Loucy (cell line): ENCODE measurements at regions not wholly inside any gene's neighbourhood (a gene's known extent, or its start where the extent isn't known, plus 50 kb on each side); places are given as distances from the start of the nearest gene placed in this dataset.

Experiments
- H2AFZ ChIP-seq: fragments of 200-600 bp; sonication (generic); 2 replicates; pipeline ENCODE4 v1.6.0; 2016; ENCODE audit warnings: antibody characterized with exemption, mild to moderate bottlenecking, low read length, moderate library complexity
- H3F3A ChIP-seq: fragments of 200-600 bp; 2 replicates; pipeline ENCODE4 v1.6.0; 2016; ENCODE audit warnings: antibody characterized with exemption, low read depth, mild to moderate bottlenecking
- H3K27me3 ChIP-seq: fragments of 200-600 bp; sonication (generic); 2 replicates; pipeline ENCODE4 v1.6.1; 2014; ENCODE audit warnings: low read length, mild to moderate bottlenecking; ENCODE audit not compliant: insufficient read depth, poor library complexity, severe bottlenecking
- H3K36me3 ChIP-seq: fragments of 200-600 bp; sonication (generic); 2 replicates; pipeline ENCODE4 v1.6.1; 2016; ENCODE audit warnings: low read length; ENCODE audit not compliant: insufficient read depth
- H3K4me1 ChIP-seq: fragments of 200-600 bp; sonication (generic); 2 replicates; pipeline ENCODE4 v1.5.1; 2014; ENCODE audit warnings: low read length, mild to moderate bottlenecking; ENCODE audit not compliant: insufficient read depth, poor library complexity, severe bottlenecking
- H3K4me2 ChIP-seq: fragments of 200-600 bp; sonication (generic); 2 replicates; pipeline ENCODE4 v1.6.0; 2014; ENCODE audit warnings: antibody characterized with exemption, low read length, low read depth, mild to moderate bottlenecking; ENCODE audit not compliant: poor library complexity, severe bottlenecking
- H3K4me3 ChIP-seq: fragments of 200-600 bp; sonication (generic); 2 replicates; pipeline ENCODE4 v1.5.1; 2014; ENCODE audit warnings: low read length, mild to moderate bottlenecking, mixed read lengths; ENCODE audit not compliant: poor library complexity, severe bottlenecking
- H3K79me2 ChIP-seq: fragments of 200-600 bp; sonication (generic); 2 replicates; pipeline ENCODE4 v1.6.1; 2014; ENCODE audit warnings: low read length; ENCODE audit not compliant: insufficient read depth
- H3K9ac ChIP-seq: fragments of 200-600 bp; sonication (generic); 2 replicates; pipeline ENCODE4 v1.6.0; 2014; ENCODE audit warnings: mild to moderate bottlenecking, low read depth, low read length, moderate library complexity; ENCODE audit not compliant: poor library complexity, severe bottlenecking
- H3K9me2 ChIP-seq: fragments of 200-600 bp; sonication (generic); replicated peaks from 2 replicates; pipeline ENCODE4 v1.6.1; 2016; ENCODE audit warnings: low read depth, low read length, mixed read lengths
- H3K9me3 ChIP-seq: fragments of 200-600 bp; sonication (generic); 2 replicates; pipeline ENCODE4 v1.6.1; 2014; ENCODE audit warnings: mild to moderate bottlenecking, antibody characterized with exemption, low read length, low read depth; ENCODE audit not compliant: insufficient read depth
- H4K20me1 ChIP-seq: fragments of 200-600 bp; sonication (generic); 2 replicates; pipeline ENCODE4 v1.6.0; 2014; ENCODE audit warnings: antibody characterized with exemption, low read length, mild to moderate bottlenecking; ENCODE audit not compliant: insufficient read depth, poor library complexity, severe bottlenecking
- EZH2phosphoT487 ChIP-seq: fragments of 200-600 bp; IDR thresholded peaks from 2 replicates; pipeline ENCODE4 v1.6.1; 2018; ENCODE audit warnings: antibody characterized with exemption, mild to moderate bottlenecking, moderate library complexity, borderline replicate concordance
- TF ChIP-seq, protein P1 (sequence below): fragments of 200-600 bp; sonication (generic); conservative IDR thresholded peaks from 2 replicates; pipeline ENCODE4 v1.5.1; 2014; ENCODE audit warnings: mild to moderate bottlenecking, antibody characterized with exemption, low read length

- H4K20me1 ChIP-seq, result no peaks in the 10 kb centered on the region
- H3K4me1 ChIP-seq, result no peaks in the 10 kb centered on the region
- H3F3A ChIP-seq, result no peaks in the 10 kb centered on the region
- H3K4me3 ChIP-seq, result no peak overlapping the region
- no peak overlapping the region for H2AFZ ChIP-seq
- TF ChIP-seq EZH2phosphoT487, result no peak
- TF ChIP-seq, protein P1, sequence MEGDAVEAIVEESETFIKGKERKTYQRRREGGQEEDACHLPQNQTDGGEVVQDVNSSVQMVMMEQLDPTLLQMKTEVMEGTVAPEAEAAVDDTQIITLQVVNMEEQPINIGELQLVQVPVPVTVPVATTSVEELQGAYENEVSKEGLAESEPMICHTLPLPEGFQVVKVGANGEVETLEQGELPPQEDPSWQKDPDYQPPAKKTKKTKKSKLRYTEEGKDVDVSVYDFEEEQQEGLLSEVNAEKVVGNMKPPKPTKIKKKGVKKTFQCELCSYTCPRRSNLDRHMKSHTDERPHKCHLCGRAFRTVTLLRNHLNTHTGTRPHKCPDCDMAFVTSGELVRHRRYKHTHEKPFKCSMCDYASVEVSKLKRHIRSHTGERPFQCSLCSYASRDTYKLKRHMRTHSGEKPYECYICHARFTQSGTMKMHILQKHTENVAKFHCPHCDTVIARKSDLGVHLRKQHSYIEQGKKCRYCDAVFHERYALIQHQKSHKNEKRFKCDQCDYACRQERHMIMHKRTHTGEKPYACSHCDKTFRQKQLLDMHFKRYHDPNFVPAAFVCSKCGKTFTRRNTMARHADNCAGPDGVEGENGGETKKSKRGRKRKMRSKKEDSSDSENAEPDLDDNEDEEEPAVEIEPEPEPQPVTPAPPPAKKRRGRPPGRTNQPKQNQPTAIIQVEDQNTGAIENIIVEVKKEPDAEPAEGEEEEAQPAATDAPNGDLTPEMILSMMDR, result no peak
- no peak overlapping the region for H3K4me2 ChIP-seq
- no peaks in the 10 kb centered on the region for H3K9me2 ChIP-seq
- H3K9me3 ChIP-seq, result no peaks in the 10 kb centered on the region
- H3K27me3 ChIP-seq, result no peaks in the 10 kb centered on the region
- no peaks in the 10 kb centered on the region for H3K36me3 ChIP-seq
- H3K79me2 ChIP-seq, result no peaks in the 10 kb centered on the region
- no peak overlapping the region for H3K9ac ChIP-seq
Measured at GRCh38 chr2:147137711-147138110, 707.1 kb upstream of the ACVR2A start.

DNA sequence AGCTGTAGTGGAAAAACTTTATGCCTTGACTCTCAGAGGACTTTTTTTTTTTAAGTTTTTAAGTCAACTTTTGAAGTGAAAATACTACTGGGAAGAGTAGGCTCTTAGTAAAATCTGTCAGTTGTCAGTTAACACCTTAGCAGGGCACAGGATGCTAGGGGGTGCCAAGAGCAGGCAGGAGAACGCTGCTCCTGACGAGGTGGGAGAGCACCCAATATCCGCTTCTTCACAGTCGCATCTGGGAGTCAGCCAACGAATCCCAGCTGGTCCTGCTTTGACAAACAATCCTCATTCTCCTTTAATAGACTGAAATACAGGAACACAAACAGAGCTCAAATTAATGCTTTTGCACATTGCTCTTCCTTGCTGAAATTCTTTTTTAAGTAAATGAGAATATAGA lies 709.5 kb upstream of the ACVR2A start:
- no peak overlapping the region for H2AFZ ChIP-seq
- no peaks in the 10 kb centered on the region for H3K36me3 ChIP-seq
- H3K9me2 ChIP-seq, result no peaks in the 10 kb centered on the region
- H3K4me2 ChIP-seq, result no peak overlapping the region
- TF ChIP-seq, protein P1, result no peak
- no peak for TF ChIP-seq EZH2phosphoT487
- no peak overlapping the region for H3K4me3 ChIP-seq
- no peaks in the 10 kb centered on the region for H4K20me1 ChIP-seq
- no peaks in the 10 kb centered on the region for H3K27me3 ChIP-seq
- no peaks in the 10 kb centered on the region for H3K4me1 ChIP-seq
- no peaks in the 10 kb centered on the region for H3K79me2 ChIP-seq
- H3F3A ChIP-seq, result no peaks in the 10 kb centered on the region
- no peaks in the 10 kb centered on the region for H3K9me3 ChIP-seq
- no peak overlapping the region for H3K9ac ChIP-seq

DNA sequence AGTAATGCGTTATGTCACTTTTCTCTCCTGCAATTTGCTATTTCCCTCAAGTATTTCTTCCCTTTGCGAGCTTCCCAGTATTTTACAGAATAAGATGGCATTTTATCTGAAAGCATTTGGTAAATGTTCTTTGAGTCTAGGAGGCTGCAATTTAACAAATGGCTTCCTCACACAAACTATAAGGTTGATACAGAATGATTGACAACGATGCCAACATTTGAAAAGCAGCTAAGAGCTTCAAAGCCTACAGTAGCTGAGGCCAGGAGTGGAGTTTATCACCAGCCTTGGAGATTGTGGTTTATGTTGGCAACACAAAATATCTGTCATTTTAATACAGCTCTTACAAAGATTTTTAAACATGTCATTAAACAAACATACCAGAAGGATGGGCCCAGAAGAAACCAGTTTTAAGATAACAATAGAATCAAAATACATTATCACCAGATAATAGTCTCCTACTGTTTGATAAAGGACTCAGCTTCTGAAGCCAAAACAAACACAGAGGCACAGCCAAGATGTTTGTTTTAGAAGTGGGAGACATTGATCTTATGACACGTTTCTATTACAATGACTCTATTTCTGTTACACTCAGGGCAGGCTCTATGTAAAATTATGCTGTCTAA lies 711.4 kb upstream of the ACVR2A start:
- TF ChIP-seq EZH2phosphoT487, result no peak
- TF ChIP-seq, protein P1, result no peak
- Histone ChIP-seq H3K36me3 (no peaks in the 10 kb centered on the region), H3F3A (no peaks in the 10 kb centered on the region), H3K9ac (no peak overlapping the region), H3K79me2 (no peaks in the 10 kb centered on the region), H4K20me1 (no peaks in the 10 kb centered on the region), H2AFZ (no peak overlapping the region), H3K9me2 (no peaks in the 10 kb centered on the region), H3K4me1 (no peaks in the 10 kb centered on the region), H3K27me3 (no peaks in the 10 kb centered on the region), H3K9me3 (no peaks in the 10 kb centered on the region), H3K4me3 (no peak overlapping the region), H3K4me2 (no peak overlapping the region)
